CD4-positive, alpha-beta T cell (primary cell): ENCODE measurements at regions not wholly inside any gene's neighbourhood (a gene's known extent, or its start where the extent isn't known, plus 50 kb on each side); places are given as distances from the start of the nearest gene placed in this dataset.

Source experiments
- ATAC-seq: fragments of 200-7000 bp; cut with Tn5 transposase; one replicate; pipeline ENCODE4 v1.10.0; 2022; ENCODE audit warnings: mild to moderate bottlenecking; ENCODE audit not compliant: poor library complexity
- CTCF ChIA-PET: fragments of 350-600 bp; sonication (Branson Sonifier 250); formaldehyde crosslinking; loops from one replicate; lab custom pipeline; 2021; ENCODE audit warnings: antibody characterized with exemption, inconsistent platforms; lab: Charles Lee
- POLR2A ChIA-PET: fragments of 350-600 bp; sonication (Branson Sonifier 250); formaldehyde crosslinking; loops from one replicate; lab custom pipeline; 2021; ENCODE audit warnings: antibody characterized with exemption, inconsistent platforms; lab: Charles Lee
- DNase-seq, 14 experiments: peaks; one replicate each; pipeline ENCODE4 v3.0.0-alpha.2; 2013 to 2020; ENCODE audit warnings: mixed read lengths in 2 of 14
- H3K27ac ChIP-seq, 2 donors: one replicate each; pipeline versions ENCODE4 v1.5.1 to v1.7.0; 2013; ENCODE audit warnings: low read length in 2 of 2, low read depth in 1 of 2, mild to moderate bottlenecking in 1 of 2
- H3K27me3 ChIP-seq, 2 experiments: 1 replicate in 1 of 2; 2 replicates in 1 of 2; pipeline versions ENCODE4 v1.6.1 to v1.7.0; 2013; ENCODE audit warnings: low read length in 2 of 2, control low read depth in 1 of 2, mild to moderate bottlenecking in 1 of 2, moderate library complexity in 1 of 2; ENCODE audit not compliant: insufficient read depth in 2 of 2, control insufficient read depth in 1 of 2
- H3K36me3 ChIP-seq: one replicate; pipeline ENCODE4 v1.6.1; 2013; ENCODE audit warnings: low read length, control low read depth; ENCODE audit not compliant: insufficient read depth
- H3K4me1 ChIP-seq: one replicate; pipeline ENCODE4 v1.6.1; 2013; ENCODE audit warnings: low read length, control low read depth; ENCODE audit not compliant: insufficient read depth
- H3K4me3 ChIP-seq: one replicate; pipeline ENCODE4 v1.5.1; 2013; ENCODE audit warnings: mild to moderate bottlenecking, low read length, moderate library complexity
- H3K9me3 ChIP-seq, 2 experiments: 1 replicate in 1 of 2; 2 replicates in 1 of 2; pipeline versions ENCODE4 v1.6.1 to v1.7.0; 2013; ENCODE audit warnings: low read length in 2 of 2, mild to moderate bottlenecking in 2 of 2, control low read depth in 1 of 2, moderate library complexity in 1 of 2; ENCODE audit not compliant: control insufficient read depth in 1 of 2, insufficient read depth in 1 of 2
- H3K27ac Mint-ChIP-seq: one replicate; pipeline ENCODE4 v1.8.0; 2020; ENCODE audit warnings: mixed read lengths
- H3K27me3 Mint-ChIP-seq: one replicate; pipeline ENCODE4 v1.8.0; 2021; ENCODE audit warnings: mixed read lengths
- H3K36me3 Mint-ChIP-seq: one replicate; pipeline ENCODE4 v1.8.0; 2021; ENCODE audit warnings: low read depth, mixed read lengths
- H3K4me1 Mint-ChIP-seq: one replicate; pipeline ENCODE4 v1.8.0; 2021; ENCODE audit warnings: low read depth, mixed read lengths
- H3K4me3 Mint-ChIP-seq: one replicate; pipeline ENCODE4 v1.8.0; 2020; ENCODE audit warnings: mild to moderate bottlenecking, mixed read lengths
- H3K9me3 Mint-ChIP-seq: one replicate; pipeline ENCODE4 v1.8.0; 2020; ENCODE audit warnings: mixed read lengths
- CTCF ChIP-seq: fragments of 200-600 bp; IDR thresholded peaks from one replicate; pipeline ENCODE4 v1.8.0; 2022; ENCODE audit warnings: antibody characterized with exemption, mild to moderate bottlenecking
- intact Hi-C, 2 experiments: fragments of 100-400 bp; cut with DNase I in 1 of 2; cut with micrococcal nuclease in 1 of 2; formaldehyde crosslinking; loops; one replicate each; pipeline versions ENCODE4 v1.15.1 to v1.9.0; 2023 to 2025; cut with DNase I, micrococcal nuclease

- no peaks in the 10 kb centered on the region for H3K4me1 Mint-ChIP-seq
- intact Hi-C loops: no loop called here
- DNase-seq: no peak
- Histone ChIP-seq H3K4me1 (no peaks in the 10 kb centered on the region), H3K36me3 (no peaks in the 10 kb centered on the region), H3K9me3 (no peaks in the 10 kb centered on the region), H3K27ac (no peak overlapping the region), H3K27me3 (no peaks in the 10 kb centered on the region), H3K4me3 (no peak overlapping the region)
- no peaks in the 10 kb centered on the region for H3K9me3 Mint-ChIP-seq
- no peaks in the 10 kb centered on the region for H3K27me3 Mint-ChIP-seq
- ChIA-PET CTCF (no interaction called here), POLR2A (no interaction called here)
- no peak overlapping the region for H3K27ac Mint-ChIP-seq
- no peak for TF ChIP-seq CTCF
- no peaks in the 10 kb centered on the region for H3K36me3 Mint-ChIP-seq
- ATAC-seq: no peak
- H3K4me3 Mint-ChIP-seq: no peak overlapping the region
Observed at GRCh38 chr7:113810080-113810744, 108.6 kb downstream of the PPP1R3A start.

DNA sequence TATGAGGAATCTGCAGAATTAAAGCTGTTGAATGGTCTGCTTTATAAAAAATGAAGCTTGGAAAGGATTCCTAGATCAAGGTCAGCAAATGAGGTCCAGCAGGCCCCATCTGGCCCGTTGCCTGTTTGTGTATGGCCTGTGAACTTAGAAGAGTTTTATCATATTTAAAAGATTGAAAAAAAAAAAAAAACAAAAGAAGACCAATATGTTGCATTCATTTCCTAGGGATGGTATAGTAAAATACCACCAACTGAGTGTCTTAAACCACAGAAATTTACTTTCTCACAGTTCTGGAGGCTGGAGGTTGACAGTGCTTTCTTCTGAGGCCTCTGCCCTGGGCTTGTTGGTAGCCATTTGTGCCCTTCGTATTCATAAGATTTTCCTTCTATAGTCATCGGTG, 109.2 kb downstream of the PPP1R3A start:
- DNase-seq: no peak
- ChIA-PET CTCF (no interaction called here), POLR2A (no interaction called here)
- ATAC-seq: no peak
- no peaks in the 10 kb centered on the region for H3K4me1 Mint-ChIP-seq
- Histone ChIP-seq H3K36me3 (no peaks in the 10 kb centered on the region), H3K27me3 (no peaks in the 10 kb centered on the region), H3K27ac (no peak overlapping the region), H3K9me3 (no peaks in the 10 kb centered on the region), H3K4me1 (no peaks in the 10 kb centered on the region), H3K4me3 (no peak overlapping the region)
- no peak overlapping the region for H3K27ac Mint-ChIP-seq
- H3K36me3 Mint-ChIP-seq: no peaks in the 10 kb centered on the region
- H3K9me3 Mint-ChIP-seq: no peaks in the 10 kb centered on the region
- H3K27me3 Mint-ChIP-seq: no peaks in the 10 kb centered on the region
- H3K4me3 Mint-ChIP-seq: no peak overlapping the region
- intact Hi-C loops: no loop called here
- no peak for TF ChIP-seq CTCF

GRCh38 chr7:113806633-113807327, 112.0 kb downstream of the PPP1R3A start:
- no peak overlapping the region for H3K27ac ChIP-seq
- ATAC-seq (no peak), DNase-seq (no peak)
- Mint-ChIP-seq H3K9me3 (no peaks in the 10 kb centered on the region), H3K4me3 (no peak overlapping the region), H3K4me1 (no peaks in the 10 kb centered on the region), H3K27me3 (no peaks in the 10 kb centered on the region), H3K36me3 (no peaks in the 10 kb centered on the region), H3K27ac (no peak overlapping the region)
- ChIA-PET CTCF (no interaction called here), POLR2A (no interaction called here)
- intact Hi-C loops: no loop called here
- no peaks in the 10 kb centered on the region for H3K27me3 ChIP-seq
- H3K9me3 ChIP-seq: no peaks in the 10 kb centered on the region
- no peaks in the 10 kb centered on the region for H3K36me3 ChIP-seq
- no peak for TF ChIP-seq CTCF
- no peaks in the 10 kb centered on the region for H3K4me1 ChIP-seq
- H3K4me3 ChIP-seq: no peak overlapping the region
